ENCODE measurements at regions not wholly inside any gene's neighbourhood (a gene's known extent, or its start where the extent isn't known, plus 50 kb on each side); places are given as distances from the start of the nearest gene placed in this dataset.

DNA sequence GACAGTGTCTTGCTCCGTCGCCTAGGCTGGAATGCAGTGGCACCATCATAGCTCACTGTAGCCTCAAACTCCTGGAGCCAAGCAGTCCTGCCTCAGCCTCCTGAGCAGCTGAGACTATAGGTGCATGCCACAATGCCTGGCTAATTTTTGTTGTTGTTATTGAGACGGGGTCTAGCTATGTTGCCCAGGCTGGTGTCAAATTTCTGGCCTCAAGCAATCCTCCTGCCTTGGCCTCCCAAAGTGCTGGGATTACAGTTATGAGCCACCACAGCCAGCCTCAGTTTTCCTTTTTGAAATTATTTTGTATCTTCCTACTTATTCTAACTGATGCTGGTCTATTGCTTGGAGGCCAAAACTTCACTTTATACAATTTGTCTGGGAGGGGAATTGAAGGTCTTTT is 436.1 kb downstream of the UTRN start:
- TF ChIP-seq CTCF (IDR thresholded peaks at IDR 0.05; ENCODE audit: low read depth, low read length, missing control alignments), result no peak
- in situ Hi-C loops (cut with HindIII; ENCODE audit: low pct_ligation_motif_present, low sequenced_read_pairs), result no loop called here
- H3K27me3 ChIP-seq (replicated peaks), result no peaks in the 10 kb centered on the region
- H3K27ac ChIP-seq, result no peak overlapping the region
- no peak overlapping the region for H3K4me3 ChIP-seq (ENCODE audit: low read depth, low read length)
- no peaks in the 10 kb centered on the region for H3K36me3 ChIP-seq (replicated peaks)
- no peak for DNase-seq

DNA sequence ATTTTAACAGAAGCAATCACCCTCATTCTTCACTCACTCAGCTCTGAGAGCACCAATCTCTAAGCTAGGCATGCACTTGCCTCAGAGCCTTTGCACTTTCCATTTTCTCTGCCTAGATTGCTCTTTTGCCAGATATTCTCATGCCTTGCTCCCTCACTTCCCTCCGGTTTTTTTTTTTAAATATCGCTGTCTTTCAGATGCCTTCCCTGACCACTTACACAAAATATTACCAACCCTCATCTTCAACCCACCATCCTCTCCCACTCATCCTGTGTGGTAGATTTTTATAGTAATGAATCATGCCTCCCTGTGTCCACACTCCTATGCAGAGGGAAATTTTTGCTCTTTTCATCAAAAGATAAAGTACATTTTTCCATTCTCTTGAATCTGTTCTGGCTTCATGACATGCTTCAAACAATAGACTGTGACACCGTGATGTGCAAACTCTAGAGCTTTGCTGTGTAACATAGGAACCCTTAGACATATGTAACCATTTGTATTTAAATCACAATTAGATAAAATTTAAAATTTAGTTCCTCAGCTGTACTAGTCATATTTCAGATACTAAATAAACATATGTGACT is 437.1 kb downstream of the UTRN start:
- H3K4me3 ChIP-seq (ENCODE audit: low read depth, low read length), result no peak overlapping the region
- no peaks in the 10 kb centered on the region for H3K27me3 ChIP-seq (replicated peaks)
- no peak for TF ChIP-seq CTCF (IDR thresholded peaks at IDR 0.05; ENCODE audit: low read depth, low read length, missing control alignments)
- H3K36me3 ChIP-seq (replicated peaks), result no peaks in the 10 kb centered on the region
- in situ Hi-C loops (cut with HindIII; ENCODE audit: low pct_ligation_motif_present, low sequenced_read_pairs), result no loop called here
- H3K27ac ChIP-seq, result no peak overlapping the region
- DNase-seq, result peak; percentile 5

DNA sequence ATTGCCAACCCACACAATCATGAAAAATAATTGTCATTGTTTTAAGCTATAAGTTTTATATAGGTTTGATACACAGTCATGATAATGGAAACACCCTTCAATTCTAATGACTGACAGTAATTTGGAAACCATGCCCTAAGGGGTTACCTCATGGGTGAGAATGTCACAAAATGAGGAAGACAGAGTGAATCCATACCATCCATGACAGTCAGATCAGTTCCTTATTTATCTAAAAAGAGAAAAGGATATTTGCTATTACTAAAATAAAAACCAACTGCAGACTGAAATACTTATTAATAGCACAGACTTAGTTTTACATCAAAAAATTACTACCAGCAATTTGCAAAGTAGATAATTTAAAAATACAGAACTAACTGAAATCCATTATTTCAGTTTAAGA is 437.8 kb downstream of the UTRN start:
- in situ Hi-C loops (cut with HindIII; ENCODE audit: low pct_ligation_motif_present, low sequenced_read_pairs), result no loop called here
- Histone ChIP-seq H3K36me3 (replicated peaks) (no peaks in the 10 kb centered on the region), H3K27ac (no peak overlapping the region), H3K4me3 (ENCODE audit: low read depth, low read length) (no peak overlapping the region), H3K27me3 (replicated peaks) (no peaks in the 10 kb centered on the region)
- DNase-seq, result no peak
- no peak for TF ChIP-seq CTCF (IDR thresholded peaks at IDR 0.05; ENCODE audit: low read depth, low read length, missing control alignments)

GRCh38 chr6:144723431-144723830 is 438.3 kb downstream of the UTRN start:
- no peak for TF ChIP-seq CTCF (IDR thresholded peaks at IDR 0.05; ENCODE audit: low read depth, low read length, missing control alignments)
- no peaks in the 10 kb centered on the region for H3K27me3 ChIP-seq (replicated peaks)
- H3K4me3 ChIP-seq (ENCODE audit: low read depth, low read length), result no peak overlapping the region
- in situ Hi-C loops (cut with HindIII; ENCODE audit: low pct_ligation_motif_present, low sequenced_read_pairs), result no loop called here
- H3K36me3 ChIP-seq (replicated peaks), result no peaks in the 10 kb centered on the region
- no peak overlapping the region for H3K27ac ChIP-seq
- DNase-seq, result no peak

- Histone ChIP-seq H3K4me3 (ENCODE audit: low read depth, low read length) (no peak overlapping the region), H3K27ac (no peak overlapping the region), H3K36me3 (replicated peaks) (no peaks in the 10 kb centered on the region), H3K27me3 (replicated peaks) (no peaks in the 10 kb centered on the region)
- in situ Hi-C loops (cut with HindIII; ENCODE audit: low pct_ligation_motif_present, low sequenced_read_pairs), result no loop called here
- no peak for DNase-seq
- TF ChIP-seq CTCF (IDR thresholded peaks at IDR 0.05; ENCODE audit: low read depth, low read length, missing control alignments), result no peak
Measured at GRCh38 chr6:144724818-144725217, 439.7 kb downstream of the UTRN start.

Measured in brain microvascular endothelial cell (primary cell).